ENCODE measurements at regions not wholly inside any gene's neighbourhood (a gene's known extent, or its start where the extent isn't known, plus 50 kb on each side); places are given as distances from the start of the nearest gene placed in this dataset.

GRCh38 chr12:78473561-78473960, 391.0 kb upstream of the SYT1 start:
- TF ChIP-seq, protein P1, sequence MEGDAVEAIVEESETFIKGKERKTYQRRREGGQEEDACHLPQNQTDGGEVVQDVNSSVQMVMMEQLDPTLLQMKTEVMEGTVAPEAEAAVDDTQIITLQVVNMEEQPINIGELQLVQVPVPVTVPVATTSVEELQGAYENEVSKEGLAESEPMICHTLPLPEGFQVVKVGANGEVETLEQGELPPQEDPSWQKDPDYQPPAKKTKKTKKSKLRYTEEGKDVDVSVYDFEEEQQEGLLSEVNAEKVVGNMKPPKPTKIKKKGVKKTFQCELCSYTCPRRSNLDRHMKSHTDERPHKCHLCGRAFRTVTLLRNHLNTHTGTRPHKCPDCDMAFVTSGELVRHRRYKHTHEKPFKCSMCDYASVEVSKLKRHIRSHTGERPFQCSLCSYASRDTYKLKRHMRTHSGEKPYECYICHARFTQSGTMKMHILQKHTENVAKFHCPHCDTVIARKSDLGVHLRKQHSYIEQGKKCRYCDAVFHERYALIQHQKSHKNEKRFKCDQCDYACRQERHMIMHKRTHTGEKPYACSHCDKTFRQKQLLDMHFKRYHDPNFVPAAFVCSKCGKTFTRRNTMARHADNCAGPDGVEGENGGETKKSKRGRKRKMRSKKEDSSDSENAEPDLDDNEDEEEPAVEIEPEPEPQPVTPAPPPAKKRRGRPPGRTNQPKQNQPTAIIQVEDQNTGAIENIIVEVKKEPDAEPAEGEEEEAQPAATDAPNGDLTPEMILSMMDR (IDR thresholded peaks at IDR 0.05) = no peak
- TF ChIP-seq POLR2A (IDR thresholded peaks at IDR 0.05) = no peak
